HS-27A (cell line): ENCODE measurements at regions not wholly inside any gene's neighbourhood (a gene's known extent, or its start where the extent isn't known, plus 50 kb on each side); places are given as distances from the start of the nearest gene placed in this dataset.
"Not testable (repeated sequence)": the region's sequence is repeated elsewhere in the genome, so short reads cannot be mapped to it uniquely, and the experiment has no call there.

ENCODE experiments used
- DNase-seq: peaks from one replicate; pipeline ENCODE4 v3.0.0-alpha.2; 2012; ENCODE audit warnings: low read depth, missing footprints

DNA sequence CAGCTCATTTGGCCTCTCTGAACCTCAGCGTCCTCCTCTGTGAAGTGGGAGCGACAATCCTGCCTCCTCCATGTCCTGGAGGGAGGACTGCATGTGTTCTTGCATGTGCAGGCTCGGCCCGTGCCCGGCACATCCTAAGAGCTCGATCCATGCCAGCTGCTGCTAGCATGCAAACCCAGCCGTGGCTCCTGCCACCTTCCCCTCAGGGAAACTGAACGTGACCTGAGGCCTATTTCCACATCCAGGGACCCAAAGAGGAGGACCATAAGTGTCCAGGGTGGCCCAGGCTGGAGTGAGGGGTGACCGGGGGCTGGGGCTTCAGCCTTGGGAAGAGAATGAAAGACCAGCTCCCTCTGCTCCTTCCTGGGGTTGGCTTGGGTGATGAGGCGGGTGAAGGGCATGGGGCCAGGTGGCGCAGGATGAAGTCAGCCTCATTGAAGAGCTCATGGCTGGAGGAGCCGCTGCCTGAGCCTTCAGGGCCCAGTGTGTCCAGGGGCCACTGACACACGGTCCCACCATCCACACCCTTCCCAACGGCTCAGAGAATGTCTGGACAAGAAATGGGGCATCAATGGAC lies 115.7 kb upstream of the AKAP13 start:
- not testable (repeated sequence) for DNase-seq

DNA sequence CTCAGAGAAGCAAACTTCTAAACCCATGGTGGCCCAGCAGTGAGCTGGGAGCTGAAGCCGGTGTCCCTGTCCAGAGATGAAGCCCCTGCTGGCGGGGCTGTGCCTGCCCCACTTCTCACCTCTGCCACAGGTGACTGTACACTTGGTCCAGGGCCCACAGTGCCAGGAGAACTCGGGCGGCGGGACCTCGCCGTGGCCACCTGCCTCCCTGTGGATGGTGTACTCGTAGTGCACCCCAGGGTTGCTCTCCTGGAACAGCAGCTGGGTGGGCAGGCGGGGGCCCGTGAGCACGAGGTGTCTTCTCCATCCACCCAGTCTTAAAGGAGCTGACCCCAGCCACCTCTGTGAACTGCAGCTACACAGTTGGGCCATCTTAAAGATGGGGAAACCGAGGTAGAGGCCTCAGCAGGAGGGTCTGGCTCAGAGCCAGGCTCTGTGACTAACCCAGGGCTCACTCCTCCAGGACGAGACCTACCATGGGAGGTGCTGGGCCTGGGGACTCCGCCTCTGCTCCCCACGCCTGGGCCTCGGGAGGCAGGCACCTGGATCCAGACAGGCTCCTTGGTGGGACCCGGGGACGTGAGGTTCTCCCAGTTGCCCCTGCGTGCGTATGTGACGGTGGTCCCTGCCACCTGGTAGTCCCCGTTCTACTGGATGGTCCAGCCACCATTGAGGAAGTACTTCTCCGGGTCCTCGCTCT lies 113.1 kb upstream of the AKAP13 start:
- not testable (repeated sequence) for DNase-seq

DNA sequence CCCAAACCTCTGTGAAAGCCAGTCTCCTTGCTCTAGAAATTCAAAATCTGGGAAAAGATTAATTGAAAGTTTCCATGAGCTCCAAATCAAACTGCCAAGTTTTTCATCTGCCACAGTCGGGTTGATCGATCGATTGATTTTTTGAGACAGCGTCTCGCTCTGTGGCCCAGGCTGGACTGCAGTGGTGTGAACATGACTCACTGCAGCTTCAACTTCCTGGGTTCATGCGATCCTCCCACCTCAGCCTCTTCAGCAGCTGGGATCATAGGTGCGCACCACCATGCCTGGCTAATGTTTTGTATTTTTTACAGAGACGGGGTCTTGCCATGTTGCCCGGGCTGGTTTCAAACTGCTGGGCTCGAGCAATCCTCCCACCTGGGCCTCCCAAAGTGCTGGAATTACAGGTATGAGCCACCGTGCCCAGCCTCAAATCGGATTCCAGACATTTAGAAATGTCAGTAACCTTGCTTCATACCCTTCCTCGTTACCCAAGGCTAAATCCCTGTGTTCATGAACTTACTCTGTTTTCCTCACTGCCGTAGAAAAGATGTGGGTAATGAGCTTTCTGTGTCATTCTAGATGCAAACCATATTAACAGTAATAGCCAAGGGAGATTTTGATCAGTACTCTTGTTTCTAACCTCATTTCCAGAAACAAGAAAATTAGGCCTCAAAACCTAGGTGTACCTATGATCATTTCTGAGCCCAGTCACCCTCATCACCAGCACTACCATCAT lies 105.9 kb upstream of the AKAP13 start:
- DNase-seq: no peak

DNA sequence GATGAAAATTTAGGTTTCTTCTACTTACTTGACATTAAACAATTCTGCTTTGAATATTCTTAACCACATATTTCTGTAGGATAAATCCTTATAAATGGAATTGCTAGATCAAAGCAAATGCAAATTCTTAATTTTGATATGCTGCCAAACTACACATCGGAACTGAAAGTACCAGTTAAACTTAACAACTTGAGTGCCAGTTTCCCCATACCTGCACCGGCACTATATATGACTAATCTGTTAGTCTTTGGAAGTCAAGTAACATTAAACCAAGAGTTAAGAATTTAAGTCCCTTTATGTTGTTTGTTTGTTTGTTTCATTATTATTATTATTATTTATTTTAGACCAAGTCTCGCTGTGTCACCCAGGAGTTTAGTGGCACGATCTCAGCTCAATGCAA lies 103.9 kb upstream of the AKAP13 start:
- no peak for DNase-seq

DNA sequence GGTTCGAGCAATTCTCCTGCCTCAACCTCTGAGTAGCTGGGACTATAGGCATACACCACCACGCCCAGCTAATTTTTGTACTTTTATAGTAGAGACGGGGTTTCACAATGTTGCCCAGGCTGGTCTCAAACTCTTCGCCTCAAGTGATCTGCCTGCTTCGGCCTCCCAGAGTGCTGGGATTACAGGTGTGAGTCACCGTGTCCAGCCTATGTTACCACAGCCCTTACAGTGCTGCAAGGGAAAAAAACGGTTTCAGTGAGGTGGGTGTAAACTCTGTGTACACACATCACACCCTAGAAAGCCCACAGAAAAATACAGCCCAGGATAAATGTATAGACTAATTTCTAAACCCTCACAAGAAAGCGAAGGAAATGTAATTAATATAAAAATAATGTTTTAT lies 103.5 kb upstream of the AKAP13 start:
- no peak for DNase-seq

DNA sequence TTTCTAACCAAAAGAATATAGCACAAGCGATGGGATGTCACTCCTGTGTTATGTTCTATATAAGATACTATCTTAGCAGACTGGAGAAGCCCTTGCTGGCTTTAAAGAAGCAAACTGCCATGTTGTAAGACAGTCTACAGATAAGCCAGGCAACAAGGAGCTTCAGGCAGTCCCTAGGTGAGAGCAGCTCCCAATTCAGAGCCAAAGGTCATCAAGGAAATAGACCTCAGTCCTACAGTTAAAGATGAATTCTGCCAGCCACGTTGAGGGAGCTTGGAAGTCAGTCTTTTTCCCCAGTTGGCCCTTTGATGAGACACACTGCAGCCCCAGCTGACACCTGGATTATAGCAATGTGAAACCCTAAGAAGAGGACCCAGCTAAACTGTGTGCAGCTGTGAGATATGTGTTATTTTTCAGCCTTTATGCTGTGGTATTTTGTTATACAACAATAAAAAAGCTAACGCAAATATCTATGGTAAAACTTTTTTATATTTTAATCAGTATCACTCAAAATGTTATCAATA lies 102.5 kb upstream of the AKAP13 start:
- no peak for DNase-seq

DNA sequence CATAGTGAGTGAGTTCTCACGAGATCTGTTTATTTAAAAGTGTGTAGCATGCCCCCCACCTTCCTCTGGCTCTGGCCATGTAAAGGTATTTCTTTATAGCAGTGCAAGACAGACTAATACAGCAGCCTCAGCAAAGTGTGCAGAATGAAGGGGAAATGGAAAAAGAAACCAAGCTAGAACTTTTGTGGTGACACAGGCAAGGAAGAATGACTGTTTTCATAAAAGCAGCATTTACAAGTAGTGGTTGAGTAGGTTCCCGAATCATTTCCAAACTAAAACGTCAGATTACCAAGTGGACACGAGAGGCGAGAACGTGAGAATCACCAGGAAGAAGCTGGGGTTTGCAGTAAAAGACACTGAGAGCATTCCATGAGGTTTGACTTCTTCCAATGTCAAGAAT lies 100.2 kb upstream of the AKAP13 start:
- DNase-seq: no peak

DNA sequence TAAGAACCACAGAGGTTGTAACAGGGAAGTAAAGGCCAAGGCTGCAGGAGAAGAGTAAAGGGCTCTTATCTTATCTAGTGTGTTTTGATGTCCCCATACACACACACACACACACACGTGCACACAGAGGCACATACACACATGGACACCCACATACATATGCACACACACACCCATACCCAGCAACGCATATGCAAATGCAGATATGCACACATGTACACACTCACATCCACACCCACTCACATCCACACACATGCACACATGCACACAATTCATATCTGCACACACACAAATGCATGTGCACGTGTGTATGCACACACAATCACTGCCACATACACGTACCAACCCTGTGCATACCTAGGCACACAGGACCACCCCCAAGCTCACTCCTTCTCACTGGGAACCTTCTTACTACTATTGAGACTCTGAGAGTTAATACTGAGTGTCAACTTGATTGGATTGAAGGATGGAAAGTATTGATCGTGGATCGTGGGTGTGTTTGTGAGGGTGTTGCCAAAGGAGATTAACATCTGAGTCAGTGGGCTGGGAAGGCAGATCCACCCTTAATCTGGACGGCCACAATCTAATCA lies 99.0 kb upstream of the AKAP13 start:
- DNase-seq: no peak

DNA sequence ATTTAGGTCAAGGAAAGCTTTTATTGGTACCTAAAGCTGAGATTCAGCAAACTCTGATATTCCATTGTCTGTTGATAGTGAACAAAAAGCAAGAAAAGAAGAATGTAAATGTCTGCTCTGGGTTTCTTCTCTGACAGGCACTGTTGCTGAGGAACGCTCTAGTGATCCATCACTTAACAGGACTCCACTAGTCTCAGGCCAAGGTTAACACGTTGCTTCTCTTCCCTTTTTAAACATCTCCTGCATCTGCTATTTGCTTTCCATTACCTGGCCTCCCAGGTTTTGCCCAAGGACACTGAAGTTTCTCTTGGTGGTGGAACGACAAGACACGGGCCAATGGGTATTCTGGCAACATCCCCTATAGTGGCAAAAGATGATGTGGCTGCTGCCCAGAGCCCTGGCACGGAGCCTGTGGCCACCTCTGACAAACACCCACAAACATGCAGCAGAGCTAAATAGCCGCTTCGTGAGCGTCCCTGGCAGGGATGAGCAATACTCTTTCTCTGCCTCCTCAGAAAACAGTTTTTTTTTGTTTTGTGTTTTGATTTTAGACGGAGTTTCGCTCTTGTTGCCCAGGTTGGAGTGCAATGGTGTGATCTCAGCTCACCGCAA lies 97.8 kb upstream of the AKAP13 start:
- DNase-seq: peak; percentile 63

DNA sequence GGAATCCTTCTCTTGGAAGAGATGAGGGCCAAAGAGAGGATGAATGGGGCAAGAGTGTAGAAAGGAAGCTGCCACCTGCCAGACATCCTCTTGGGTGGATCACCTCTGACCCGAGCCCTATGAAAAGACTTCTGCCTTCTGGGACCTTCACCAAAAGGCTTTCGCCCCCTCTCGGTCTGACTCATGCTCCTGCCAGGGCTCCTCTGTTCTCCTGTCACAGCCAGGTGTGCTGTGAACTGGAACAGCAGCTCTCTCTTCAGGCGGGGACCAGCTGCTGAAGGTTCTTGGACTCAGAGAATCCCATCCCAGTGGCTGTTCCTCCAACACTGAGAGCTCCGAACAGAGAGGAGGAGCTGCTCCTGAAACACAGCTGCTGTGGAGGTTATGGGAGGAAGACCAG lies 96.6 kb upstream of the AKAP13 start:
- DNase-seq: not testable (repeated sequence)

DNA sequence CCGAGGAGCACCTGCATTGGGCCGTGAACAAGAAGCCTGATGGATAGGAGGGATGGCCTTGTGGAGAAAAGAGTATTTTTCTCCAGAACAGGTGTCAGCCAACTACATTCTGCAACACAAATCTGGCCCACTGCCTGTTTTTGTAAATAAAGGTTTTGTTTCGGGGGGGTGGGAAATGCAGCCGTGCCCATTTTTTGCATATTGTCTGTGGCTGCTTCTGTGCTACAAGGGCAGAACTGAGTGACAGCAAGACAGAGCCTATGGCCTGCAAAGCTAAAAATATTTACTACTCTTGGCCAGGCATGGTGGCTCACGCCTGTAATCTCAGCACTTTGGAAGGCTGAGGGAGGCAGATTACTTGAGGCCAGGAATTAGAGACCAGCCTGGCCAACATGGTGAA lies 95.9 kb upstream of the AKAP13 start:
- DNase-seq: no peak

DNA sequence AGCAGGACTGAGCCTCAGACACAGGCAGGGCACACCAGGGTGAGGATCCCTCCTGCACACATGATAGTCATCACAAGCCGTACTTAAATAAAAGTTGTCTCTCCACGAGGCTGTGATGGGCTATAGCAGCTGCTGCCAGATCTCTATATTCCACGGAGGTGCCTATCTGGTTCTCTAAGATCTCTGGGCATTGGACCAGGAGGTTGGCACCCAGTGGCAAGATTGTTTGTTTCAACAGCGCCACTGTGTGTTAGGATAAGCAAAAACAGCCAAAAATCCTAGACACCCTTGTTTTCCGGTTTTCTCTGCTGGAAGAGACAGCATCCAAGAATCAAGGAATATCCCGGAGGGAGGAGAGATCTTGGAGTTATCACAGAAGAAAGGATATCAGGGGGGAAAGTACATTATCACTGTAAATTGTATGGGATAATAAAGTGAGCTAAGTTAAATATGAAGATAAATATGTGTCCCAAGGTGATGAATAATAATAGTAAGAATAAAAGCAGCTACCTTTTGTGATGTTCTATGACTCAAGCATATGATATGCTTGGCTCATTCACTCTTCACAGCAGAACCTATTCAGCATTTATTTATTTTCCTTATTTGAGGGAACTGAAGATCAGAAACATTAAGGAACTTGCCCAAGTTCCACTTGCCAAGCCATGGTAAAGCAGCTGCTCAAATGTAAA lies 90.6 kb upstream of the AKAP13 start:
- peak; percentile 40 for DNase-seq

DNA sequence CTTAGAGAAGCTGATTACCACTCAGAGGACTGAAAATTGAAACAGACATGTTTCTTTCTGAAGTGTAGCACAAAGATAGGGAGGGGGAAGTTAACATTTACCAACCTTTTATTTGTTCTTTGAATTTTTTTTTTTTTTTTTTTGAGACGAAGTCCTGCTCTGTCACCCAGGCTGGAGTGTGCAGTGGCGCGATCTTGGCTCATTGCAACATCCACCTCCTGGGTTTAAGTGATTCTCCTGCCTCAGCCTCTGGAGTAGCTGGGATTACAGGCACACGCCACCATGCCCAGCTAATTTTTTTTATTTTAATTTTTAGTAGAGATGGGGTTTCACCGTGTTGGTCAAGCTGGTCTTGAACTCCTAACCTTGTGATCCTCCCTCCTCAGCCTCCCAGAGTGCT lies 87.8 kb upstream of the AKAP13 start:
- DNase-seq: not testable (repeated sequence)

DNA sequence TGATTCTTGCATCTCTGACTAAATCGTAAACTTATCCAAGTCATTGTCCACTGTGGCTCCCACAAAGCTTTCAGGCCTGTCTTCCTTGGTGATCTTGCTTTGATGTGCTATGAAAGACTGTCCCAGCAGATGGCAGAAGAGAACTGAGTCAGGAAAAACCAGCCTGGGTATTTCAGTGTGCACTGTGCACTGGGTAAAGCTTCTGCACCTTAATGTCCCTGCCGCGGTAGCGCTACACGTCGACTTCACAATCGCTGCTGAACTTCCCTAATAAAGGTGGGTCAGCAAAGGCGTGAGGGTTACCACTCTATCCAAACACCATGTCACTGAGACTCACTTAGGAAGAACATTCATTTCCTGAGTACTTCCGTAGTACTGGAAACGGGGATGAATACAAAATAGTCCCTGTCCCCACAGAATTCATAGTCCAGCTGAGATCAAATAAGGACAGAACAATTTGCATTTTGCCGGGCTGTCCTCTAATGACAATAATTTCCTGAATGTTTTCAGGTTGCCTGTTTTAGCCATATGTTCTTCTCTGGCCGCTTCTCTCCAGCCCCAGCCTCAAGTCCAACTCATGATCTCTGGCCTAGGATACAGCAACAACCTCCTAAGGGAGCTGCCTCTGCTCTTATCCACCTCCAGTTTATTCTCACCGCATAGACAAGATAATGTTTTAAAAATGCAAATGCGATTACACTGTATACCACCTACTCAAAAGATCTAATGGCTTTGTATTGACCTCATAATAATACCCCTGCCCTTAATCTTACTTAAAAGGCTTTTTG lies 83.6 kb upstream of the AKAP13 start:
- peak; percentile 71 for DNase-seq

DNA sequence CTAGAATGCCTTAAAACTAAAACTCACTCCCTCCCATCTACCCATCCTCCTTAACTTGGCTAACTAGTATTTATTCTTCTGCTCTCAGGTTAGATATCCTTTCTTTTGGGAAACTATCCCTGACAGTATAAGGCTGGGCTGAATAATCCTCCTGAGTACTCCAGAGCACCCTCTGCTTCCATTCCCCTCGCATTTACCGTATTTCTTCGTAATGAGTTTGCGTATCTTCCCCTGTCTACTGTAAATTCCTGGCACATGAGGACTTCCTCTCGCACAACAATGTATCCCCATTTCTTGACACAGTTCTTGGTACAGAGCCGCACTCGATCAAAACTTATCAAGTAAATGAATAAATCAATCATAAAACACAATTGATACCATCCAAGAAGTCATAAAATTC lies 82.9 kb upstream of the AKAP13 start:
- no peak for DNase-seq

DNA sequence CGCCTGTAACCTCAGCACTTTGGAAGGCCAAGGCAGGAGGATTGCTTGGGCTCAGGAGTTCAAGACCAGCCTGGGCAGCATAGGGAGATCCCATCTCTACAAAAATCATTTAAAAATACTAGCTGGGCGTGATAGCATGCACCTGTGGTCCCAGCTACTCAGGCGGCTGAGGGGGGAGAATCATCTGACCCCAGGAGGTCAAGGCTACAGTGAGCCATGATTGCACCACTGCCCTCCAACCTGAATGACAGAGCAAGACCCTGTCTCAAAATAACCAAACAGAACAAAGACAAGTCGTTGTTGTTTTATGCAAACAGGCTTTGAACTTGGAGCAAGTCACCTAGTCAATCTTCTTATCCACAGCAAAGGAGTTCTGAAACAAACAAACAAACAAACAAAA lies 82.0 kb upstream of the AKAP13 start:
- no peak for DNase-seq

DNA sequence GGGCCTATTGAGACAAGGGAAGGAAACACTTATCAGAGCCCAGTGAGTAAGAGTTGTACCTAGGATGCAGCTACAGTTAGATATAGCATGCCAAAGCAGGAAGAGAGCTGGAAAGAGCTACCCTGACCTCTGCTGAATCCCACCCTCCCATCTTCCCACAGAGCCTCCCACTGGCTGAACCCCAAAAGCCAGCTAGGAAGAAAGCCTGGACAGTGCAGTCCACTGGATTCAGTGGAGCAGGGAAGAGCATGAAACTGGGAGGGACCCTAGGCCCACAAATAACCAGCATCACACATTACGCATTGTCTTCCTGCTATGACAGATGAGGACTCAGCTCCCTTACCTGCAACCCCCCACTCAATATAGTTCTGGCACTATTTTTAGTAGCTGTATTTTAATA lies 81.5 kb upstream of the AKAP13 start:
- DNase-seq: no peak

DNA sequence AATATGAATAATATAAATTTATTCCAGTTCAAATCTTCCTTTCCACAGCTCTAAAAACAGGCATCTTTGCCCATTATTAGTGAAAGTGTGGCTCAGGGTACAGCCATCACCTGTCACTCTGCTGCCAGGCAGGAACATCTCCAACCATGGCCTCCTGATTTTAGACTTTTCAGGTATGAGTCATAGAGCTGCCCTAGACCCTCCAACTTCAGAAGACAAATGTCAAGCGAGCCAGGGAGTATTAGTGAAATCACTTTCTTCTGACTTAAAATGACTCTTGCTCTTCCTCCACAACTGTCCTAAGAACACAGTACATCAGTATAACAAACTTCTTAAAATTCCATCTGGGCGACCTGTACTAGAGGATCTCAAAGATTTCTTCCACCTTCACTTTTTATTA lies 78.1 kb upstream of the AKAP13 start:
- DNase-seq: no peak

DNA sequence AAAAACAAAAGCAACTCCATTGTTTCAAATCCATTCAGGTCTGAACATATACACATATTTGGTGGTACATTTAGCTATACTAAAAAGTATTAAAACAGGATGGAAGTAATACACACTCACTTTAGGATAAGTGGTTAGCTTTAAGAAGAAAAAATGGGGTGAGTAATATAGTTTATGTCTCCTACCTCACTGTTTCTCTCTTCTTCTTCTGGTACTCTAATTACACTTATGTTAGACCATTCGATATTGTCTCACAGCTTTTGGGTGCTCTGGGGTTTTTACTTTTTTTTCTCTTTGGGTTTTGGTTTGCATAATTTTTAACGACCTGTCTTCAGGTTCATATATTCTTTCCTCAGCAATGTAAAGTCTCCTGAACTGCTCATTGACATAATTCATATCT lies 75.4 kb upstream of the AKAP13 start:
- no peak for DNase-seq

DNA sequence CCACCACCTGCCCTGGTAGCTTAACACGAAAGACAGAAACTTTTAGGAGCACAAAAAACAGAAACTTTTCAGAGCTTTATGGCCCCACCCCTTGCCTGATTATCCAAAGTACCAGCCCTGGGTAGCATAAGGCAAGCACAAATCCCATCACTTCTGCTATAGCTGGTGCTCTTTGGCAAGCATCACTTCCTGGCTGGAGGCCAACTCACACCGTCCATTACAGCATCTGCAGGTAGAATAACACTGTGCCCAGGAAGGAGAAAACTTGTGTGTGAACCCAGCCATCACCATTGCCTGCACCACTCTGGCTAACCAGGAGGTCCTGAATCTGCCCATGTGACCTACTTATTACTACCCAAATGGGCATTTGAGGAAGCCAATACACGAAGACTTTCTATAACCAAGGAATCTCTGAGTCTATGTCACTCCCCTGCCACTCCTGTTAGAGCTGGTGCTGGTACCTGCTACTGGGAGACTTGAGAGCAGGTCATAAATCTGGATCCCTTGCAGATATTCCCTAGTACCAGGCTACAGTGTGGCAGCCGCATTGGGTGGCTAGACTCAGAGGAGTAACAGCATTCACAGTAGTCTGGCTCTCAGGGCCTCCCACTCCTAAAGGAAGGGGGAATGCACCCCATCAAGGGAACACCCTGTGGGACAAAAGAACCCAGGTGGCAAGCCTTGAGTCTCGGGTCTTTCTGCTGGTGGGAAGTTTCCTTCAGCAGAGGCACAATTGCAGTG lies 73.3 kb upstream of the AKAP13 start:
- DNase-seq: no peak
